ENCODE measurements at regions not wholly inside any gene's neighbourhood (a gene's known extent, or its start where the extent isn't known, plus 50 kb on each side); places are given as distances from the start of the nearest gene placed in this dataset.

DNA sequence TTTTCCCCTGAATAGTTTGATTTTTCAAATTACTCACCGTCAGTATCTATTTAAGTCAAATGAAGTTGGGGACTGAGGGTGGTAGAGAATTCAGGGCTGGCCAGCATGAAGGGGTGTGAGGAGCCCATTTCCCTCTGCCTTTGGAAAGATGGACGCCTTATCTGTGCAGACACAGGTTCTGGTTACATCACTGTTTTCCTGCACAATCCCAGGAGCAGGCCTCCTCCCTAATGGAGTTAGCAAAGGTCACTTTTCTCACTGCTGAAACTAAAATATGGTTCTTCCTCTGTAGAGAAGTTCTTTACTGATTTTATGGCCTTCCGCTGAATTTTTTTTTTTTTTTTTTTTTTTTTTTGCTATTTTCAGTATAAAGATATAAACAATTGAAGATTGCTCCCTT, 69.1 kb downstream of the FOXD1 start:
- peaks cover 0 to 13% (median 6%) of the 10 kb centered on the region in 7 donors for H3K9me3 Mint-ChIP-seq
- no peak overlapping the region for H3K27ac ChIP-seq (ENCODE audit: insufficient read depth, low read length, poor library complexity, severe bottlenecking)
- no peak overlapping the region for H3K27ac Mint-ChIP-seq
- no peak overlapping the region for H3K4me3 ChIP-seq (ENCODE audit: low read depth, low read length)
- H3K36me3 ChIP-seq (ENCODE audit: control insufficient read depth, insufficient read depth, low read length) = no peaks in the 10 kb centered on the region
- no peak overlapping the region for H3K4me3 Mint-ChIP-seq
- peaks cover 0 to 20% (median 4%) of the 10 kb centered on the region in 4 donors for H3K4me1 Mint-ChIP-seq
- H3K27me3 ChIP-seq (ENCODE audit: control insufficient read depth, insufficient read depth, low read length) = peaks cover 51% of the 10 kb centered on the region
- H3K36me3 Mint-ChIP-seq = peaks cover 8% of the 10 kb centered on the region
- peaks cover 76% of the 10 kb centered on the region for H3K27me3 Mint-ChIP-seq
- peaks cover 8 to 15% of the 10 kb centered on the region in 2 experiments for H3K9me3 ChIP-seq (ENCODE audit: control insufficient read depth in 2 of 2, low read length in 2 of 2)
- peaks cover 20% of the 10 kb centered on the region for H3K4me1 ChIP-seq (ENCODE audit: control insufficient read depth, insufficient read depth, low read length, poor library complexity, severe bottlenecking)
- DNase-seq (no peak), ATAC-seq (ENCODE audit: low read depth in 2 of 2) (no peak)

DNA sequence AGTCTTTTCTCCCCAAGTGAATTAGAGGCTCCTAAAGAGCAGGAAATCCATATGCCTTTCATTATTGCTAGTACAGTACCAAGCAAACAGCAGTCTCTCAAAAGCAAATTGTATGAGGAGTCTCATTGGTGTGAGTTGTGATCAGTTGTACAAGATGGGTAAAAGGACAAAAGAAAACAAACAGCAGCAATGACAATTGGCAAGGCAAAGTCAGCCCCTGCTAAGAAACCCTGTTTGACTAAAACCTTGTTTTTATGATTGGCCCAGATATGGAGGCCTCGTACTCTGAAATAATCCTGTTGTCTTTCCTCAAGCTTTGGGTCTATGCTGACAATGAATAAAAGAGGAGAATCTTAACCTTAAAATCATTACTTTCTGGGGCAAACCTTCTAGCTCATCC, 69.8 kb downstream of the FOXD1 start:
- peaks cover 20% of the 10 kb centered on the region for H3K4me1 ChIP-seq (ENCODE audit: control insufficient read depth, insufficient read depth, low read length, poor library complexity, severe bottlenecking)
- peaks cover 76% of the 10 kb centered on the region for H3K27me3 Mint-ChIP-seq
- H3K36me3 Mint-ChIP-seq = peaks cover 2% of the 10 kb centered on the region
- peaks cover 48% of the 10 kb centered on the region for H3K27me3 ChIP-seq (ENCODE audit: control insufficient read depth, insufficient read depth, low read length)
- H3K9me3 Mint-ChIP-seq = peaks cover 0 to 9% (median 2%) of the 10 kb centered on the region in 7 donors
- no peak overlapping the region for H3K27ac ChIP-seq (ENCODE audit: insufficient read depth, low read length, poor library complexity, severe bottlenecking)
- DNase-seq = no peak
- H3K4me3 Mint-ChIP-seq = no peak overlapping the region
- ATAC-seq (ENCODE audit: low read depth in 2 of 2) = no peak
- peaks cover 0 to 20% (median 4%) of the 10 kb centered on the region in 4 donors for H3K4me1 Mint-ChIP-seq
- no peak overlapping the region for H3K27ac Mint-ChIP-seq
- no peak overlapping the region for H3K4me3 ChIP-seq (ENCODE audit: low read depth, low read length)
- H3K9me3 ChIP-seq (ENCODE audit: control insufficient read depth in 2 of 2, low read length in 2 of 2) = peaks cover under 1 to 9% of the 10 kb centered on the region in 2 experiments
- no peaks in the 10 kb centered on the region for H3K36me3 ChIP-seq (ENCODE audit: control insufficient read depth, insufficient read depth, low read length)

DNA sequence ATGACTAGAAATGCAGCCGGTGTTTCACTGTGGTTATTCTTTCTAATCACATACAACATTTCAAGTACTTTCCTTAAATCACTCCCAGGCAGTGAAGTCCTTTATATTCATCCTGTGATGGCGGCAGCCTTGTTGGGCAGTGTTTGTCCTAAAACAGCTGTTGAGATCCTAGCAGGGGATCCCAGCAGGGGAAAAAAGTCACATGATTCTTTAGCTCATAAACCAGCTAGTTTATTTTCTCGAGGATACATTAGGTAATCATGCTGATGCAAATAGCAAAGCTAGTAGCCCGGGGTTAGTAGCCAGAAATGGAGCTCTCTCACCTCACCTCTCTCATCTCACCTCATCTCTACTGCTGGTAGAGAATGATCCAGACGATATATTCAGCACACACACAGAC, 70.5 kb downstream of the FOXD1 start:
- peaks cover 72% of the 10 kb centered on the region for H3K27me3 Mint-ChIP-seq
- Histone ChIP-seq H3K9me3 (ENCODE audit: control insufficient read depth in 2 of 2, low read length in 2 of 2) (peaks cover 0 to 3% of the 10 kb centered on the region in 2 experiments), H3K27ac (ENCODE audit: insufficient read depth, low read length, poor library complexity, severe bottlenecking) (no peak overlapping the region), H3K27me3 (ENCODE audit: control insufficient read depth, insufficient read depth, low read length) (peaks cover 41% of the 10 kb centered on the region), H3K36me3 (ENCODE audit: control insufficient read depth, insufficient read depth, low read length) (no peaks in the 10 kb centered on the region), H3K4me1 (ENCODE audit: control insufficient read depth, insufficient read depth, low read length, poor library complexity, severe bottlenecking) (peaks cover 20% of the 10 kb centered on the region), H3K4me3 (ENCODE audit: low read depth, low read length) (no peak overlapping the region)
- H3K9me3 Mint-ChIP-seq = peaks cover 0 to 6% (median under 1%) of the 10 kb centered on the region in 7 donors
- H3K36me3 Mint-ChIP-seq = no peaks in the 10 kb centered on the region
- no peak for DNase-seq
- H3K4me3 Mint-ChIP-seq = no peak overlapping the region
- no peak for ATAC-seq (ENCODE audit: low read depth in 2 of 2)
- H3K4me1 Mint-ChIP-seq = peaks cover 0 to 20% (median 4%) of the 10 kb centered on the region in 4 donors
- no peak overlapping the region for H3K27ac Mint-ChIP-seq

DNA sequence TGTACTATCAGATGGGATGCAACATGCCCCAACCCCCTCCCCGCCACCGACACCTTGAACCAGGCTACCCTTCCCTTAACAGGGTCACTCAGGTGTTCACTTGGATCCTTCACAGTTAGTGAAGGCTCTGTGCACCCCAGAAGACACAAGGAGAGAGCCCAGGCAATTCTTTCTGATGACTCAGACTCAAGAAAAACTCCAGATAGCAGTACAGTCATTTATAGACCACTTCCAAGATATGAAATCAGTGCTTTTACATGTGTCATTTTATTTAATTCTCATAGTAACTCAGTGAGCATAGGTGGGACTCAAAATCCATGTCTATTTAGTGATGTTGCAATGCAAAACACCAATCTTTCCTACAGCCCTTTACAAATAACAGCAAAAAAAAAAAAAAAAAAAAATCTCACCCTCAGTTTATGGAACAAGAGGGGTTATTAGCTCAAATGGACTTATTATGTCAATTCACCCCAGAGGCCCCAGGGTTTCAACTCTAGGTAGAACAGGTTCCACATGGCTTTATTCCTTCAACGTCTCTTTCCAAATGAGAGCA, 71.9 kb downstream of the FOXD1 start:
- Histone ChIP-seq H3K27me3 (ENCODE audit: control insufficient read depth, insufficient read depth, low read length) (peaks cover 39% of the 10 kb centered on the region), H3K4me3 (ENCODE audit: low read depth, low read length) (no peak overlapping the region), H3K4me1 (ENCODE audit: control insufficient read depth, insufficient read depth, low read length, poor library complexity, severe bottlenecking) (peaks cover 13% of the 10 kb centered on the region), H3K36me3 (ENCODE audit: control insufficient read depth, insufficient read depth, low read length) (no peaks in the 10 kb centered on the region), H3K9me3 (ENCODE audit: control insufficient read depth in 2 of 2, low read length in 2 of 2) (no peaks in the 10 kb centered on the region), H3K27ac (ENCODE audit: insufficient read depth, low read length, poor library complexity, severe bottlenecking) (no peak overlapping the region)
- ATAC-seq (ENCODE audit: low read depth in 2 of 2) = no peak
- no peak overlapping the region for H3K27ac Mint-ChIP-seq
- no peak for DNase-seq
- H3K27me3 Mint-ChIP-seq = peaks cover 72% of the 10 kb centered on the region
- no peaks in the 10 kb centered on the region for H3K36me3 Mint-ChIP-seq
- no peak overlapping the region for H3K4me3 Mint-ChIP-seq
- peaks cover 0 to 17% (median 4%) of the 10 kb centered on the region in 4 donors for H3K4me1 Mint-ChIP-seq
- peaks cover 0 to 4% (median 0%) of the 10 kb centered on the region in 7 donors for H3K9me3 Mint-ChIP-seq

DNA sequence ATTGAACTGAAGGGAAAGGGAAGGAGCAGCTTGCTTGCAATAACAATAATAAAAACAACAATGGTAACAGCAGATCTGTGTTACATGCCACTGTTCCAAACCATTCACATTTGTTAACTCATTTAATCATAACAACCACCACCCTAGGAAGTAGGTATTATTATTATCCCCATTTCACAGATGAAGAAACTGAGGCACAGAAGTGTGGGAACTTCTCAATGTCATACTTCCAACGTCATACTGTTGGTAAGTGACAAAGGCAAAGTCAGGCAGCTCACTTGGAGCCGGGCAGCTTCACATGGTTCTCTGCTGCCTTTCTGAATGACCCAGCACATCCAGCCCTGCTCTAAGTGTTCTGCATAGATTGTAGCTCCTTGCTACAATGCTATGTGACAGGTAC, 72.6 kb downstream of the FOXD1 start:
- Mint-ChIP-seq H3K27me3 (peaks cover 74% of the 10 kb centered on the region), H3K36me3 (no peaks in the 10 kb centered on the region), H3K4me1 (peaks cover 0 to 13% (median 4%) of the 10 kb centered on the region in 4 donors), H3K4me3 (no peak overlapping the region), H3K9me3 (peaks cover 0 to 3% (median 0%) of the 10 kb centered on the region in 7 donors), H3K27ac (no peak overlapping the region)
- Histone ChIP-seq H3K27me3 (ENCODE audit: control insufficient read depth, insufficient read depth, low read length) (peaks cover 37% of the 10 kb centered on the region), H3K27ac (ENCODE audit: insufficient read depth, low read length, poor library complexity, severe bottlenecking) (no peak overlapping the region), H3K9me3 (ENCODE audit: control insufficient read depth in 2 of 2, low read length in 2 of 2) (no peaks in the 10 kb centered on the region), H3K4me3 (ENCODE audit: low read depth, low read length) (no peak overlapping the region), H3K36me3 (ENCODE audit: control insufficient read depth, insufficient read depth, low read length) (no peaks in the 10 kb centered on the region), H3K4me1 (ENCODE audit: control insufficient read depth, insufficient read depth, low read length, poor library complexity, severe bottlenecking) (peaks cover 5% of the 10 kb centered on the region)
- no peak for DNase-seq
- ATAC-seq (ENCODE audit: low read depth in 2 of 2) = no peak

DNA sequence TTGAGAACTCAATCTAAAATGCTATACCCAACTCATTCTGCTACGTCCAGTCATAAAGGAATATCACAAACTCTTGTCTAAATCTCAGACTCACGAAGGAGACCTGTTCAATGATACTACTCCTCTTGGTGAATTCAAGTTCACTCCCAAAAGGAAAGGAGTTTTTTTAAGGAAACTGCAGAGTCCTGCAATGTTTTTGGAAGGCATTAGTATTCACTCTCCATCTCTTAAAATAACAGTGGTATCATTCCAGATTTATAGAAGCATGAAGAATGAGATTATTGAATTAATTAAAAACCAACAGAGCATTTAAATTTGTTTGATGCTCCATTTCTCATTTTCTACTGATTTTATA, 73.4 kb downstream of the FOXD1 start:
- peaks cover 2% of the 10 kb centered on the region for H3K4me1 ChIP-seq (ENCODE audit: control insufficient read depth, insufficient read depth, low read length, poor library complexity, severe bottlenecking)
- no peak overlapping the region for H3K27ac ChIP-seq (ENCODE audit: insufficient read depth, low read length, poor library complexity, severe bottlenecking)
- H3K36me3 ChIP-seq (ENCODE audit: control insufficient read depth, insufficient read depth, low read length) = no peaks in the 10 kb centered on the region
- H3K27me3 ChIP-seq (ENCODE audit: control insufficient read depth, insufficient read depth, low read length) = peaks cover 33% of the 10 kb centered on the region
- no peaks in the 10 kb centered on the region for H3K36me3 Mint-ChIP-seq
- no peak for DNase-seq
- H3K9me3 ChIP-seq (ENCODE audit: control insufficient read depth in 2 of 2, low read length in 2 of 2) = no peaks in the 10 kb centered on the region
- H3K4me3 Mint-ChIP-seq = no peak overlapping the region
- no peak for ATAC-seq (ENCODE audit: low read depth in 2 of 2)
- H3K4me3 ChIP-seq (ENCODE audit: low read depth, low read length) = no peak overlapping the region
- H3K4me1 Mint-ChIP-seq = peaks cover 0 to 6% (median 4%) of the 10 kb centered on the region in 4 donors
- H3K27ac Mint-ChIP-seq = no peak overlapping the region
- peaks cover 0 to 3% (median 0%) of the 10 kb centered on the region in 7 donors for H3K9me3 Mint-ChIP-seq
- H3K27me3 Mint-ChIP-seq = peaks cover 70% of the 10 kb centered on the region

DNA sequence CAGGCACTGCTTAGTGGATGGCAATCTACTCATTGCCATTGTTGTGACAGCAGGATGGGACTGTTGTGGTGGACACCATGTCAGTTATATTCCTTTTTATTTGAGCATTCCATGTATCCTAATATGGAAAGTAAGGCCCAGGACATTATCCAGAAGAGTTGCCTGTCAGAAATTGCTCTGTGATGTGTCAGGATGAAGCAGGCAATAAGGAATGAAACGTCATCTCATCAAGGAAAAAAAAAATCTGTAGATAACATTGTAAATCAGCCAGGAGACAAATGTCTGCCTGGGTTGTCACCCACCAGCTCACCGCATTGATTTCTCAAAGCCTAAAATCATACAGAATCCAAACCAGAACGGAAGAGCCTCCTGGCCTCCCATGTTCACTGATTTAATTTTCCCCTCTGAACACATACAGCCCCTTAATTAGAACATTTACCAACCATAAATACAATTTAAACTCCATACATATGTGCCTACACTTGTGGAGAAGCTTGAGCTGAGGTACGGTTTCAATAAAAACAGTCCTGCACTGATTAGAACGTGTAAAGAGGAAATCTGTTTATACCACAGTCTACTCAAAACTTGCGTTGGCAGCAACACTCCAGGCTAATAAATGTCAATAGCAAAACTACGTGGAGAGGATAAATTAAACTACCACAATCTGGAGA, 73.9 kb downstream of the FOXD1 start:
- Mint-ChIP-seq H3K4me1 (peaks cover 0 to 3% (median under 1%) of the 10 kb centered on the region in 4 donors), H3K27ac (no peak overlapping the region)
- no peak for ATAC-seq (ENCODE audit: low read depth in 2 of 2)

More for the DNA sequence above, 73.9 kb downstream of the FOXD1 start:
- Mint-ChIP-seq H3K9me3 (peaks cover 0 to 5% (median 0%) of the 10 kb centered on the region in 7 donors), H3K36me3 (no peaks in the 10 kb centered on the region), H3K4me3 (no peak overlapping the region), H3K27me3 (peaks cover 65% of the 10 kb centered on the region)
- Histone ChIP-seq H3K4me3 (ENCODE audit: low read depth, low read length) (no peak overlapping the region), H3K36me3 (ENCODE audit: control insufficient read depth, insufficient read depth, low read length) (no peaks in the 10 kb centered on the region), H3K4me1 (ENCODE audit: control insufficient read depth, insufficient read depth, low read length, poor library complexity, severe bottlenecking) (no peaks in the 10 kb centered on the region), H3K27me3 (ENCODE audit: control insufficient read depth, insufficient read depth, low read length) (peaks cover 36% of the 10 kb centered on the region), H3K27ac (ENCODE audit: insufficient read depth, low read length, poor library complexity, severe bottlenecking) (no peak overlapping the region), H3K9me3 (ENCODE audit: control insufficient read depth in 2 of 2, low read length in 2 of 2) (no peaks in the 10 kb centered on the region)
- no peak for DNase-seq
